ENCODE measurements at regions not wholly inside any gene's neighbourhood (a gene's known extent, or its start where the extent isn't known, plus 50 kb on each side); places are given as distances from the start of the nearest gene placed in this dataset.

DNA sequence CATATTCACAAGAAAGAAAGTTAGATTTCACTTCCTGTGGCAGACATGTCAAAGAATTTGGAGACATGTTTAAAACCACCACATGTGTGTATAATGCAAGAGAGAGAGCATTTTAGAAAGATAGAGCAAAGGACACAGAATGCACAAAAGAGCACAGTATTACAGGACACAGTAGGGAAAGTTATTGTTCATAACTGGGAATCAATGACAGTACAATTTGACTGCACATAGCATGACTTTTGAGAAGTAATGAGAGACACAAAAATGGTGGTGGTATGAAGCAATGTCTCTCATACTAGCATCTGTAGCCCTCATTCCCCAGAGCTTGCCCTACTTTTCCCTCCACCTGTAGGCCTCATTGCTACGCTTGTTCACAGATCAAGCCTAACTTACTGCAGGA is 499.2 kb downstream of the PTPRC start:
- BruUV-seq (replicated peaks): no TSS peak
- no peaks in the 10 kb centered on the region for H3K9me3 ChIP-seq (ENCODE audit: control insufficient read depth, insufficient read depth, low read depth, low read length)
- TF ChIP-seq TCF7L2 (IDR thresholded peaks at IDR 0.05; ENCODE audit: low read depth, low read length) (no peak), POLR2AphosphoS5 (IDR thresholded peaks at IDR 0.05; ENCODE audit: low read depth, low read length) (no peak), SIN3A (IDR thresholded peaks at IDR 0.05; ENCODE audit: borderline replicate concordance, insufficient read depth, low read depth, low read length) (no peak)
- TF ChIP-seq, protein P1, sequence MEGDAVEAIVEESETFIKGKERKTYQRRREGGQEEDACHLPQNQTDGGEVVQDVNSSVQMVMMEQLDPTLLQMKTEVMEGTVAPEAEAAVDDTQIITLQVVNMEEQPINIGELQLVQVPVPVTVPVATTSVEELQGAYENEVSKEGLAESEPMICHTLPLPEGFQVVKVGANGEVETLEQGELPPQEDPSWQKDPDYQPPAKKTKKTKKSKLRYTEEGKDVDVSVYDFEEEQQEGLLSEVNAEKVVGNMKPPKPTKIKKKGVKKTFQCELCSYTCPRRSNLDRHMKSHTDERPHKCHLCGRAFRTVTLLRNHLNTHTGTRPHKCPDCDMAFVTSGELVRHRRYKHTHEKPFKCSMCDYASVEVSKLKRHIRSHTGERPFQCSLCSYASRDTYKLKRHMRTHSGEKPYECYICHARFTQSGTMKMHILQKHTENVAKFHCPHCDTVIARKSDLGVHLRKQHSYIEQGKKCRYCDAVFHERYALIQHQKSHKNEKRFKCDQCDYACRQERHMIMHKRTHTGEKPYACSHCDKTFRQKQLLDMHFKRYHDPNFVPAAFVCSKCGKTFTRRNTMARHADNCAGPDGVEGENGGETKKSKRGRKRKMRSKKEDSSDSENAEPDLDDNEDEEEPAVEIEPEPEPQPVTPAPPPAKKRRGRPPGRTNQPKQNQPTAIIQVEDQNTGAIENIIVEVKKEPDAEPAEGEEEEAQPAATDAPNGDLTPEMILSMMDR (IDR thresholded peaks at IDR 0.05): no peak
- TF ChIP-seq, protein P2, sequence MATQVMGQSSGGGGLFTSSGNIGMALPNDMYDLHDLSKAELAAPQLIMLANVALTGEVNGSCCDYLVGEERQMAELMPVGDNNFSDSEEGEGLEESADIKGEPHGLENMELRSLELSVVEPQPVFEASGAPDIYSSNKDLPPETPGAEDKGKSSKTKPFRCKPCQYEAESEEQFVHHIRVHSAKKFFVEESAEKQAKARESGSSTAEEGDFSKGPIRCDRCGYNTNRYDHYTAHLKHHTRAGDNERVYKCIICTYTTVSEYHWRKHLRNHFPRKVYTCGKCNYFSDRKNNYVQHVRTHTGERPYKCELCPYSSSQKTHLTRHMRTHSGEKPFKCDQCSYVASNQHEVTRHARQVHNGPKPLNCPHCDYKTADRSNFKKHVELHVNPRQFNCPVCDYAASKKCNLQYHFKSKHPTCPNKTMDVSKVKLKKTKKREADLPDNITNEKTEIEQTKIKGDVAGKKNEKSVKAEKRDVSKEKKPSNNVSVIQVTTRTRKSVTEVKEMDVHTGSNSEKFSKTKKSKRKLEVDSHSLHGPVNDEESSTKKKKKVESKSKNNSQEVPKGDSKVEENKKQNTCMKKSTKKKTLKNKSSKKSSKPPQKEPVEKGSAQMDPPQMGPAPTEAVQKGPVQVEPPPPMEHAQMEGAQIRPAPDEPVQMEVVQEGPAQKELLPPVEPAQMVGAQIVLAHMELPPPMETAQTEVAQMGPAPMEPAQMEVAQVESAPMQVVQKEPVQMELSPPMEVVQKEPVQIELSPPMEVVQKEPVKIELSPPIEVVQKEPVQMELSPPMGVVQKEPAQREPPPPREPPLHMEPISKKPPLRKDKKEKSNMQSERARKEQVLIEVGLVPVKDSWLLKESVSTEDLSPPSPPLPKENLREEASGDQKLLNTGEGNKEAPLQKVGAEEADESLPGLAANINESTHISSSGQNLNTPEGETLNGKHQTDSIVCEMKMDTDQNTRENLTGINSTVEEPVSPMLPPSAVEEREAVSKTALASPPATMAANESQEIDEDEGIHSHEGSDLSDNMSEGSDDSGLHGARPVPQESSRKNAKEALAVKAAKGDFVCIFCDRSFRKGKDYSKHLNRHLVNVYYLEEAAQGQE (IDR thresholded peaks at IDR 0.05; ENCODE audit: insufficient read depth in 1 of 2, low read depth in 2 of 2, low read length in 1 of 2): no peak
- no peaks in the 10 kb centered on the region for H3K36me3 ChIP-seq (ENCODE audit: control insufficient read depth, insufficient read depth, low read length)
- intact Hi-C loops (cut with micrococcal nuclease; ENCODE audit: unreplicated experiment): no loop called here
- no peak overlapping the region for H3K27ac ChIP-seq (ENCODE audit: low read length)
- ATAC-seq (no peak), DNase-seq (ENCODE audit: low read depth, low spot score) (no peak)
- no peaks in the 10 kb centered on the region for H3K27me3 ChIP-seq (ENCODE audit: control insufficient read depth, insufficient read depth, low read length)
- in situ Hi-C loops (cut with HindIII; ENCODE audit: low pct_unique_long_range_greater_than_20kb, low sequenced_read_pairs): no loop called here
- H3K4me3 ChIP-seq (ENCODE audit: low read depth in 2 of 2, low read length in 2 of 2): no peak overlapping the region
- no peaks in the 10 kb centered on the region for H3K4me1 ChIP-seq (ENCODE audit: control insufficient read depth, insufficient read depth, low read length)
- ChIA-PET CTCF (no interaction called here), POLR2A (no interaction called here)

DNA sequence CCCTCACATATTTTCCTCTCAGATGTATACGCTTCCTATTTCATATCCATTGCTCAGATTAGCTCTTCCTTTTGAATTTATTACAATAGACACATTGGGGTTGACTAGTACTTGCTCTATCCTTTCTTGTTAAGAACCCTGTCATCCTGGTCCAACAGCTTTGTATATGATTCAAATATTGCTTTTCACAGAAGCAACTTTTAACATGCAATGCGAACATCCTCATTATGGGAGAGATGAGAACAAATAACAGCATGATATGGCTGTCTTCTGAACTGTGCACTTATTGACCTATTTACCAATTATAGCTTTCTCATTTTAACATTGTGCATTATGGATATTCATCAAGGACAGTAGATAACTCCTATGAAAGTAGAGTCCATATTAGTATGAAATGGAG is 510.8 kb downstream of the PTPRC start:
- no TSS peak for BruUV-seq (replicated peaks)
- H3K4me3 ChIP-seq (ENCODE audit: low read depth in 2 of 2, low read length in 2 of 2): no peak overlapping the region
- DNase-seq (ENCODE audit: low read depth, low spot score): no peak
- no peak for ATAC-seq
- intact Hi-C loops (cut with micrococcal nuclease; ENCODE audit: unreplicated experiment) (no loop called here), in situ Hi-C loops (cut with HindIII; ENCODE audit: low pct_unique_long_range_greater_than_20kb, low sequenced_read_pairs) (no loop called here)
- ChIA-PET CTCF (interaction anchor here (0.6 kb wide), 1 partner anchor 401 kb away, joined by 3 read pairs; no protein-coding TSS in a partner anchor), POLR2A (no interaction called here)
- TF ChIP-seq SIN3A (IDR thresholded peaks at IDR 0.05; ENCODE audit: borderline replicate concordance, insufficient read depth, low read depth, low read length) (no peak), TCF7L2 (IDR thresholded peaks at IDR 0.05; ENCODE audit: low read depth, low read length) (no peak), POLR2AphosphoS5 (IDR thresholded peaks at IDR 0.05; ENCODE audit: low read depth, low read length) (no peak)
- TF ChIP-seq, protein P1 (IDR thresholded peaks at IDR 0.05): no peak
- TF ChIP-seq, protein P2 (IDR thresholded peaks at IDR 0.05; ENCODE audit: insufficient read depth in 1 of 2, low read depth in 2 of 2, low read length in 1 of 2): no peak
- no peaks in the 10 kb centered on the region for H3K9me3 ChIP-seq (ENCODE audit: control insufficient read depth, insufficient read depth, low read depth, low read length)
- no peaks in the 10 kb centered on the region for H3K27me3 ChIP-seq (ENCODE audit: control insufficient read depth, insufficient read depth, low read length)
- H3K4me1 ChIP-seq (ENCODE audit: control insufficient read depth, insufficient read depth, low read length): no peaks in the 10 kb centered on the region
- H3K27ac ChIP-seq (ENCODE audit: low read length): no peak overlapping the region
- H3K36me3 ChIP-seq (ENCODE audit: control insufficient read depth, insufficient read depth, low read length): no peaks in the 10 kb centered on the region
